ENCODE measurements at regions not wholly inside any gene's neighbourhood (a gene's known extent, or its start where the extent isn't known, plus 50 kb on each side); places are given as distances from the start of the nearest gene placed in this dataset.
A peak's percentile ranks its signal among the peaks of the same experiment; 100 is the strongest.

- Histone ChIP-seq H3K27me3 (ENCODE audit: insufficient read depth, low read length) (no peaks in the 10 kb centered on the region), H3K4me1 (ENCODE audit: insufficient read depth, low read length) (peaks cover 1% of the 10 kb centered on the region; the same call in 1 of the 2 replicates), H3K27ac (ENCODE audit: low read length) (no peak overlapping the region), H3K9ac (ENCODE audit: low read depth, low read length) (no peak overlapping the region), H3K36me3 (ENCODE audit: insufficient read depth, low read depth, low read length) (no peaks in the 10 kb centered on the region), H3K4me3 (ENCODE audit: low read length) (no peak overlapping the region), H3K9me3 (ENCODE audit: insufficient read depth, low read depth, low read length) (peaks cover 7% of the 10 kb centered on the region; the same call in 1 of the 2 replicates)
Measured at GRCh38 chr9:129328355-129329042, 150.4 kb upstream of the IER5L start.

DNA sequence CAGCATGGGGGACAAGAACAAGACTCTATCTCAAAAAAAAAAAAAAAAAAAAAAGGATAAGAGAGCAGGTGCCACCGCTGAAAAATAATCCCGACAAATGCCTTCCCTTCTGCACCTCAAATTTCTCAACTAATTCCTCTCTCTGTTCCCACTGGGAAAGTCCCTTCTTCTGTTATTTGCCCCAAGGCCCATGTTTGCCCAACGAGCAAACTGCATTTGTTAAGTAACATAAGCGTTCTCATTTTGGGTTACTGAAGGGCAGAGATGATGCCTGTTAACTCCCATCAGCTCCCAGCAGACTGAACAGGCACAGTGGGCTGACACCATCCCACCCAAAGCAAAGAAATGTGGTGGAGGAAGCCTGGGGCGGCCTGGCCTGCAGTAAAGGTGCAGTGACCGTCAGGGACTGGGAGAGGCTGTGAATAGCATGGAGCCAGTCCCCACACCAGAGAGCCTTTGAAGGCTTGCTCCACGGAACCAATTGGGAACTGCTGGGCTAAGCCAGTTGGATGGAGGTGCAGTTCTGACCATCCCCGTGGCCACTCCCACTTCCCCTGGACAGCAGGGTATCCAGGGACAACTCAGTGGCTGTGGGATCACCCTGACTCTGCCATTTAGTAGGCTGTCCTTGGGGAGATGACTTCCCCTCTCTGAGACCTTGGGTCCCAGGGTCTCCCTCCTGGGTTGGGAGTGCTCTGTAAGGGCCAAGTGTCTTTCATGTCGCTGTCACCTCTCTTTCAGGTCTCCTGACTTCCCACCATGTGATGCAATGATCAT is 149.7 kb upstream of the IER5L start:
- Histone ChIP-seq H3K27me3 (ENCODE audit: insufficient read depth, low read length) (no peaks in the 10 kb centered on the region), H3K4me1 (ENCODE audit: insufficient read depth, low read length) (no peaks in the 10 kb centered on the region)

GRCh38 chr9:129326061-129327005 is 148.3 kb upstream of the IER5L start:
- Histone ChIP-seq H3K9ac (ENCODE audit: low read depth, low read length) (no peak overlapping the region), H3K27me3 (ENCODE audit: insufficient read depth, low read length) (peaks cover 7% of the 10 kb centered on the region), H3K4me1 (ENCODE audit: insufficient read depth, low read length) (no peaks in the 10 kb centered on the region), H3K36me3 (ENCODE audit: insufficient read depth, low read depth, low read length) (no peaks in the 10 kb centered on the region), H3K27ac (ENCODE audit: low read length) (no peak overlapping the region), H3K4me3 (ENCODE audit: low read length) (no peak overlapping the region), H3K9me3 (ENCODE audit: insufficient read depth, low read depth, low read length) (peaks cover 7% of the 10 kb centered on the region; the same call in 1 of the 2 replicates)

More for the DNA sequence above, 149.7 kb upstream of the IER5L start:
- Histone ChIP-seq H3K9ac (ENCODE audit: low read depth, low read length) (no peak overlapping the region), H3K4me3 (ENCODE audit: low read length) (no peak overlapping the region), H3K9me3 (ENCODE audit: insufficient read depth, low read depth, low read length) (peaks cover 7% of the 10 kb centered on the region; the same call in 1 of the 2 replicates), H3K27ac (ENCODE audit: low read length) (no peak overlapping the region), H3K36me3 (ENCODE audit: insufficient read depth, low read depth, low read length) (no peaks in the 10 kb centered on the region)

- Histone ChIP-seq H3K9ac (ENCODE audit: low read depth, low read length) (no peak overlapping the region), H3K4me3 (ENCODE audit: low read length) (no peak overlapping the region), H3K36me3 (ENCODE audit: insufficient read depth, low read depth, low read length) (no peaks in the 10 kb centered on the region), H3K9me3 (ENCODE audit: insufficient read depth, low read depth, low read length) (no peaks in the 10 kb centered on the region), H3K27me3 (ENCODE audit: insufficient read depth, low read length) (peaks cover 13% of the 10 kb centered on the region), H3K27ac (ENCODE audit: low read length) (no peak overlapping the region), H3K4me1 (ENCODE audit: insufficient read depth, low read length) (0 out of 2 replicates have a peak, but pooled peaks cover 2% of the 10 kb centered on the region)
Measured at GRCh38 chr9:129324808-129325502, 146.9 kb upstream of the IER5L start.

DNA sequence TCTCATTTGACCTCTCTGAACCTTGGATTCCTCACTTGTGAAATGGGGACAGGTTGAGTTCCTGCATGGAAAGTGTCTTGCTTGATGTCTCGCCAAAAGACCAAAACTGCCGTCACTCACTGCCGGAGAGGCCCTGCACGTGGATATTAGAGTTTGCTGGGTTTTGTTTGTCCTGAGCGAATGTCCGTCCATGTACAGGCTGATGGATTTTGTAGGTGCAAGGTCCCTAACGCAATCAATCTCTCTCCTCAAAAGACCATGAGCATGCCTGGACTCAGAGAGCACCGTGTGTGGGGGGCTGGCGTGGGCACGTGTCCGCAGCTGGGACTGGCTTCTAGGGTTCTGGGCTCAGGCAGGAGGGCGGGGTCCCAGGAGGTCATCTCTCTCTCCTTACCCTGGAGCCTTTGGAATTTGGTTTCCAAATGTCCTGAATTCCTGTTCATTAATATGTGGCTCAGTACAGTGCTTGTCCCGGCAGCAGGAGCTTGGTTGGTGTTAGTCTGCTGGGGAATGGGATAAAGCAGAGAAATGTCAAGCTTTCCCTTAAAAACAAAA is 146.0 kb upstream of the IER5L start:
- H3K27me3 ChIP-seq (ENCODE audit: insufficient read depth, low read length) = peaks cover 20% of the 10 kb centered on the region
- H3K27ac ChIP-seq (ENCODE audit: low read length) = no peak overlapping the region
- H3K4me3 ChIP-seq (ENCODE audit: low read length) = no peak overlapping the region
- H3K9me3 ChIP-seq (ENCODE audit: insufficient read depth, low read depth, low read length) = no peaks in the 10 kb centered on the region
- no peak overlapping the region for H3K9ac ChIP-seq (ENCODE audit: low read depth, low read length)
- H3K4me1 ChIP-seq (ENCODE audit: insufficient read depth, low read length) = 0 out of 2 replicates have a peak, but pooled peaks cover 4% of the 10 kb centered on the region
- no peaks in the 10 kb centered on the region for H3K36me3 ChIP-seq (ENCODE audit: insufficient read depth, low read depth, low read length)

DNA sequence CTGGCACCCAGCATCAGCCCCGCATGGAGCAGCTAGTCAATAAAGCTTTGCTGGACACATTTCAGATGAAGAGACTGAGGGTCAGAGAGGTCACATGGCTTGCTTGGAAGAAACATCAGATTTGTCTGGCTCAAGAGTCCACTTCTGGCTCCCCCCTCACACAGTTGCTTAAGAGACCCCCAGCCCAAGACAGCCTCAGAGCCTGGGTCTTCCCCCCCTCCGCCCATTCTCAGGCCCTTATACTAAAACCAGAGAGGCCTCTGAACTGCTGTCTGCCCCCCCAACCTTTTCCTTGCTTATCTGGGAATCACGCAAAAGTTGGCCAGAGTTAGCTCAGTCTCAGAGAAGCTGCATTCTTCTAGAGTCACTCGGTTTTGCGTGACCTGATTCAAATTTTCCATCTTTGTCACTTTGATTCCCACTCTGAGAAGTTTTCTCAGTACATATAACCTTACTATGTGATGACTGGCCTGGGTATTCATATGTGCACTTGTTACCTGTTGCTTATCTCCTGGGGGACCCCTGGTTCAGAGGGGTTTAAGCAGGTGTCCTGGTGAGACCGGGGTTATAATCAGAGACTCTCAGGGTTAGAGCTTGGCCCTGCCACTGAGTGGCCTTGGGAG is 145.4 kb upstream of the IER5L start:
- peaks cover 20% of the 10 kb centered on the region for H3K27me3 ChIP-seq (ENCODE audit: insufficient read depth, low read length)

GRCh38 chr9:129322641-129323375 is 144.7 kb upstream of the IER5L start:
- Histone ChIP-seq H3K36me3 (ENCODE audit: insufficient read depth, low read depth, low read length) (no peaks in the 10 kb centered on the region), H3K9me3 (ENCODE audit: insufficient read depth, low read depth, low read length) (no peaks in the 10 kb centered on the region), H3K4me3 (ENCODE audit: low read length) (no peak overlapping the region), H3K27ac (ENCODE audit: low read length) (no peak overlapping the region), H3K9ac (ENCODE audit: low read depth, low read length) (no peak overlapping the region), H3K4me1 (ENCODE audit: insufficient read depth, low read length) (0 out of 2 replicates have a peak, but pooled peaks cover 4% of the 10 kb centered on the region), H3K27me3 (ENCODE audit: insufficient read depth, low read length) (peaks cover 20% of the 10 kb centered on the region)

More for the DNA sequence above, 145.4 kb upstream of the IER5L start:
- Histone ChIP-seq H3K9me3 (ENCODE audit: insufficient read depth, low read depth, low read length) (no peaks in the 10 kb centered on the region), H3K4me3 (ENCODE audit: low read length) (no peak overlapping the region), H3K4me1 (ENCODE audit: insufficient read depth, low read length) (0 out of 2 replicates have a peak, but pooled peaks cover 4% of the 10 kb centered on the region), H3K9ac (ENCODE audit: low read depth, low read length) (no peak overlapping the region), H3K36me3 (ENCODE audit: insufficient read depth, low read depth, low read length) (no peaks in the 10 kb centered on the region), H3K27ac (ENCODE audit: low read length) (no peak overlapping the region)

DNA sequence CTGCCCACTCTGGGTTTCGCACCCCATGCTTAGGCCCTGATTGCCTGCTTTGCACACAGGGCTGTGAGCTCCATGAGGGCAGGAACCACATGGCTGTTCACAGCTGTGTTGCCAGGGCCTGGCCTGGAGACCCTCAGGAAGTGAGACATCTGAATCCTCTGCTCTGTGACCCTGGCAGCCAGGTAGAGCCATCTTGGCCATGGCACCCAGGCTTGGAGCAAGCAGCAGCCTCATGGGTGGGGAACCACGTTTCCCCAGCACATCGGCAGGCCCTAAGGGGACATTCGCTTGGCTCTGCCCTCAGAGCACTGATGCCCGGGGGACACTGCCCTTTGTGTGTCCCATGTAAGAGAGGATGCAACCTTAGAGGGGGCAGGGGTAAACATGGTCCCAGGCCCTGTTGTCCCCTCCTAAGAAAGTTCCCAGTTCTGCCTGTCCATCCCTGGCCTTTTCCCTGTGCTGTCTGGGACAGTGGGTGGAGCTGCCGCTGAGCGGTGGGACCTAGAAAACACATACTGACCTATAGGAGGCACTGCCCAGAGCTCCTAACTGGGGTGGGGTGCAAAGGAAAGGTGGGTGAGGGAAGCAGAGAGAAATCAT is 144.1 kb upstream of the IER5L start:
- Histone ChIP-seq H3K36me3 (ENCODE audit: insufficient read depth, low read depth, low read length) (no peaks in the 10 kb centered on the region), H3K9me3 (ENCODE audit: insufficient read depth, low read depth, low read length) (no peaks in the 10 kb centered on the region), H3K27me3 (ENCODE audit: insufficient read depth, low read length) (peaks cover 20% of the 10 kb centered on the region), H3K4me3 (ENCODE audit: low read length) (no peak overlapping the region), H3K4me1 (ENCODE audit: insufficient read depth, low read length) (0 out of 2 replicates have a peak, but pooled peaks cover 4% of the 10 kb centered on the region), H3K9ac (ENCODE audit: low read depth, low read length) (no peak overlapping the region), H3K27ac (ENCODE audit: low read length) (no peak overlapping the region)

GRCh38 chr9:129321286-129322021 is 143.4 kb upstream of the IER5L start:
- H3K4me1 ChIP-seq (ENCODE audit: insufficient read depth, low read length) = 0 out of 2 replicates have a peak, but pooled peaks cover 4% of the 10 kb centered on the region
- peaks cover 20% of the 10 kb centered on the region for H3K27me3 ChIP-seq (ENCODE audit: insufficient read depth, low read length)
- no peaks in the 10 kb centered on the region for H3K36me3 ChIP-seq (ENCODE audit: insufficient read depth, low read depth, low read length)
- H3K27ac ChIP-seq (ENCODE audit: low read length) = no peak overlapping the region
- H3K9me3 ChIP-seq (ENCODE audit: insufficient read depth, low read depth, low read length) = no peaks in the 10 kb centered on the region
- peak overlapping the region; percentile 38; the same call in 1 of the 2 replicates for H3K4me3 ChIP-seq (ENCODE audit: low read length)
- H3K9ac ChIP-seq (ENCODE audit: low read depth, low read length) = no peak overlapping the region; the same call in 1 of the 2 replicates
